ENCODE measurements at regions not wholly inside any gene's neighbourhood (a gene's known extent, or its start where the extent isn't known, plus 50 kb on each side); places are given as distances from the start of the nearest gene placed in this dataset.

DNA sequence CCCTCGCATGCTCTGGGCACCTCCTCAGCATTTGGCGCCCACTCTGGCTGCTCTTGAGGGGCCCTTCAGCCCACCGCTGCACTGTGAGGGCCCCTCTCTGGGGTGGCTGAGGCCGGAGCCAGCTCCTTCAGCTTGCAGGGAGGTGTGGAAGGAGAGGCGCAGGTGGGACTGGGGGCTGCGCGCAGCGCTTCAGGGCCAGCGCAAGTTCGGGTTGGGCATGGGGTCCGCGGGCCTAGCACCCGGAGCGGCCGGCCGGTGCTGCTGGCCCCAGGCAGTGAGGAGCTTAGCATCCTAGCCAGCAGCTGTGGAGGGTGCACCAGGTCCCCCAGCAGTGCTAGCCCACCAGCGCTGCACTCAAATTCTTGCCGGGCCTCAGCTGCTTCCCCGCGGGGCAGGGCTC is 305.6 kb upstream of the ANKRD30A start:
- TF ChIP-seq POLR2A (IDR thresholded peaks at IDR 0.05) = no peak
- TF ChIP-seq, protein P1, sequence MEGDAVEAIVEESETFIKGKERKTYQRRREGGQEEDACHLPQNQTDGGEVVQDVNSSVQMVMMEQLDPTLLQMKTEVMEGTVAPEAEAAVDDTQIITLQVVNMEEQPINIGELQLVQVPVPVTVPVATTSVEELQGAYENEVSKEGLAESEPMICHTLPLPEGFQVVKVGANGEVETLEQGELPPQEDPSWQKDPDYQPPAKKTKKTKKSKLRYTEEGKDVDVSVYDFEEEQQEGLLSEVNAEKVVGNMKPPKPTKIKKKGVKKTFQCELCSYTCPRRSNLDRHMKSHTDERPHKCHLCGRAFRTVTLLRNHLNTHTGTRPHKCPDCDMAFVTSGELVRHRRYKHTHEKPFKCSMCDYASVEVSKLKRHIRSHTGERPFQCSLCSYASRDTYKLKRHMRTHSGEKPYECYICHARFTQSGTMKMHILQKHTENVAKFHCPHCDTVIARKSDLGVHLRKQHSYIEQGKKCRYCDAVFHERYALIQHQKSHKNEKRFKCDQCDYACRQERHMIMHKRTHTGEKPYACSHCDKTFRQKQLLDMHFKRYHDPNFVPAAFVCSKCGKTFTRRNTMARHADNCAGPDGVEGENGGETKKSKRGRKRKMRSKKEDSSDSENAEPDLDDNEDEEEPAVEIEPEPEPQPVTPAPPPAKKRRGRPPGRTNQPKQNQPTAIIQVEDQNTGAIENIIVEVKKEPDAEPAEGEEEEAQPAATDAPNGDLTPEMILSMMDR (IDR thresholded peaks at IDR 0.05) = no peak
